ENCODE measurements at regions not wholly inside any gene's neighbourhood (a gene's known extent, or its start where the extent isn't known, plus 50 kb on each side); places are given as distances from the start of the nearest gene placed in this dataset.

GRCh38 chr2:122745603-122746002 is 990.2 kb downstream of the TSN start:
- TF ChIP-seq MAFK (IDR thresholded peaks at IDR 0.05; ENCODE audit: low read length) (no peak), KLF13 (tag; IDR thresholded peaks at IDR 0.05; ENCODE audit: borderline replicate concordance, low read depth) (no peak), PRPF4 (IDR thresholded peaks at IDR 0.05; ENCODE audit: insufficient read depth, low read depth, low read length, poor library complexity, severe bottlenecking) (no peak), ELF4 (CRISPR knock-in tag; IDR thresholded peaks at IDR 0.05) (no peak), FOXA1 (IDR thresholded peaks at IDR 0.05; ENCODE audit: borderline replicate concordance) (no peak), SIX5 (IDR thresholded peaks at IDR 0.05; ENCODE audit: borderline replicate concordance in 1 of 2, insufficient read depth in 1 of 2, low read depth in 1 of 2, low read length in 2 of 2) (no peak), ZNF717 (CRISPR knock-in tag; IDR thresholded peaks at IDR 0.05) (no peak), NR3C1 (CRISPR knock-in tag; IDR thresholded peaks at IDR 0.05) (no peak)
- TF ChIP-seq, protein P1, sequence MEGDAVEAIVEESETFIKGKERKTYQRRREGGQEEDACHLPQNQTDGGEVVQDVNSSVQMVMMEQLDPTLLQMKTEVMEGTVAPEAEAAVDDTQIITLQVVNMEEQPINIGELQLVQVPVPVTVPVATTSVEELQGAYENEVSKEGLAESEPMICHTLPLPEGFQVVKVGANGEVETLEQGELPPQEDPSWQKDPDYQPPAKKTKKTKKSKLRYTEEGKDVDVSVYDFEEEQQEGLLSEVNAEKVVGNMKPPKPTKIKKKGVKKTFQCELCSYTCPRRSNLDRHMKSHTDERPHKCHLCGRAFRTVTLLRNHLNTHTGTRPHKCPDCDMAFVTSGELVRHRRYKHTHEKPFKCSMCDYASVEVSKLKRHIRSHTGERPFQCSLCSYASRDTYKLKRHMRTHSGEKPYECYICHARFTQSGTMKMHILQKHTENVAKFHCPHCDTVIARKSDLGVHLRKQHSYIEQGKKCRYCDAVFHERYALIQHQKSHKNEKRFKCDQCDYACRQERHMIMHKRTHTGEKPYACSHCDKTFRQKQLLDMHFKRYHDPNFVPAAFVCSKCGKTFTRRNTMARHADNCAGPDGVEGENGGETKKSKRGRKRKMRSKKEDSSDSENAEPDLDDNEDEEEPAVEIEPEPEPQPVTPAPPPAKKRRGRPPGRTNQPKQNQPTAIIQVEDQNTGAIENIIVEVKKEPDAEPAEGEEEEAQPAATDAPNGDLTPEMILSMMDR (IDR thresholded peaks at IDR 0.05 in 2 of 3, conservative IDR thresholded peaks at IDR 0.05 in 1 of 3; ENCODE audit: insufficient read depth in 2 of 3, low read depth in 1 of 3, low read length in 3 of 3), result no peak
